Esophagus squamous epithelium (tissue), 5 donors: ENCODE measurements at regions not wholly inside any gene's neighbourhood (a gene's known extent, or its start where the extent isn't known, plus 50 kb on each side); places are given as distances from the start of the nearest gene placed in this dataset.

Source experiments
- DNase-seq: peaks from one replicate; lab custom pipeline; 2025; lab: John Stamatoyannopoulos, UW
- H3K27ac ChIP-seq, 4 donors: fragments of 200-600 bp; sonication (generic); one replicate each; pipeline ENCODE4 v1.5.1; 2016 to 2019; ENCODE audit warnings: mild to moderate bottlenecking in 1 of 4
- H3K27me3 ChIP-seq, 4 donors: fragments of 200-600 bp; sonication (generic); 1 replicate in 3 of 4; 2 replicates in 1 of 4; pipeline versions ENCODE4 v1.5.1 to v1.6.0; 2017 to 2021; ENCODE audit warnings: antibody characterized with exemption in 1 of 4
- H3K36me3 ChIP-seq, 3 donors: fragments of 200-600 bp; sonication (generic); one replicate each; pipeline ENCODE4 v1.5.1; 2016 to 2019
- H3K4me1 ChIP-seq, 3 donors: fragments of 200-600 bp; sonication (generic); one replicate each; pipeline ENCODE4 v1.5.1; 2017 to 2019
- H3K4me3 ChIP-seq, 4 donors: fragments of 200-600 bp; sonication (generic); 1 replicate in 3 of 4; 2 replicates in 1 of 4; pipeline ENCODE4 v1.5.1; 2016 to 2019; ENCODE audit warnings: mild to moderate bottlenecking in 2 of 4, moderate library complexity in 1 of 4
- H3K9me3 ChIP-seq, 3 donors: fragments of 200-600 bp; sonication (generic); one replicate each; pipeline ENCODE4 v1.5.1; 2016 to 2019
- POLR2A ChIP-seq, 4 donors: fragments of 450-650 bp; IDR thresholded peaks; one replicate each; pipeline ENCODE4 v1.6.1; 2017; ENCODE audit warnings: antibody characterized with exemption in 4 of 4, mild to moderate bottlenecking in 4 of 4, moderate library complexity in 3 of 4
- WGBS, 2 donors: methylation state at CpG; one replicate each; pipeline ENCODE4 v1.1.5; 2018; 5-methylcytosine and 5-hydroxymethylcytosine counted together
- intact Hi-C: fragments of 100-400 bp; cut with DNase I; formaldehyde crosslinking; loops from one replicate; pipeline ENCODE4 v1.15.0; 2022
- TF ChIP-seq, protein P1 (sequence below), 6 experiments: fragments of 450-650 bp in 4 of 6; fragments of 200-600 bp in 2 of 6; sonication (generic) in 2 of 6; IDR thresholded peaks; one replicate each; pipeline ENCODE4 v1.5.1; 2016 to 2019; ENCODE audit warnings: antibody characterized with exemption in 6 of 6, mild to moderate bottlenecking in 4 of 6, moderate library complexity in 4 of 6
- donor health status: DM: yes; HTN: yes; CAD: no.

DNA sequence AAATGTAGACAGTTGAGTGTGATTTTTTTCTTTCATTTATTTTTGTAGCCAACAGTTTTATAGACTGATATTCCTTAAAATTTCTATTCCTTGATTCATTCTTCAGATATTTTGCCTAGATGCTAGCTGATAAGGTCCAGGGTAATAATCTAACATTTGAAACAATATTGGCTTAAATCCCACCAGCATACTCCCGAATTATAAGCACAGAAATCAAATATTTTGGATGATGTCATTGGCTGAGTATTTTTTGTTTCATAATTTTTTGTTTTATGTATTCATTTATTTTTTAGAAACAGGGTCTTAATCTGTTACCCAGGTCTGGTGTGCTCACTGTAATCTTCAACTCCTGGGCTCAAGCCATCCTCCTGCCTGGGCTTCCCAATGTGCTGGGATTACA lies 88.4 kb downstream of the ISL1 start:
- Histone ChIP-seq H3K4me1 (no peaks in the 10 kb centered on the region), H3K4me3 (no peak overlapping the region), H3K9me3 (no peaks in the 10 kb centered on the region), H3K27me3 (no peaks in the 10 kb centered on the region), H3K27ac (no peak overlapping the region), H3K36me3 (no peaks in the 10 kb centered on the region)
- no peak for DNase-seq
- 28% methylated on average over 1 of the region's 1 CpG for WGBS, 2 donors
- intact Hi-C loops = no loop called here
- no peak for TF ChIP-seq POLR2A (IDR thresholded peaks at IDR 0.05)
- TF ChIP-seq, protein P1, sequence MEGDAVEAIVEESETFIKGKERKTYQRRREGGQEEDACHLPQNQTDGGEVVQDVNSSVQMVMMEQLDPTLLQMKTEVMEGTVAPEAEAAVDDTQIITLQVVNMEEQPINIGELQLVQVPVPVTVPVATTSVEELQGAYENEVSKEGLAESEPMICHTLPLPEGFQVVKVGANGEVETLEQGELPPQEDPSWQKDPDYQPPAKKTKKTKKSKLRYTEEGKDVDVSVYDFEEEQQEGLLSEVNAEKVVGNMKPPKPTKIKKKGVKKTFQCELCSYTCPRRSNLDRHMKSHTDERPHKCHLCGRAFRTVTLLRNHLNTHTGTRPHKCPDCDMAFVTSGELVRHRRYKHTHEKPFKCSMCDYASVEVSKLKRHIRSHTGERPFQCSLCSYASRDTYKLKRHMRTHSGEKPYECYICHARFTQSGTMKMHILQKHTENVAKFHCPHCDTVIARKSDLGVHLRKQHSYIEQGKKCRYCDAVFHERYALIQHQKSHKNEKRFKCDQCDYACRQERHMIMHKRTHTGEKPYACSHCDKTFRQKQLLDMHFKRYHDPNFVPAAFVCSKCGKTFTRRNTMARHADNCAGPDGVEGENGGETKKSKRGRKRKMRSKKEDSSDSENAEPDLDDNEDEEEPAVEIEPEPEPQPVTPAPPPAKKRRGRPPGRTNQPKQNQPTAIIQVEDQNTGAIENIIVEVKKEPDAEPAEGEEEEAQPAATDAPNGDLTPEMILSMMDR (IDR thresholded peaks at IDR 0.05) = no peak

DNA sequence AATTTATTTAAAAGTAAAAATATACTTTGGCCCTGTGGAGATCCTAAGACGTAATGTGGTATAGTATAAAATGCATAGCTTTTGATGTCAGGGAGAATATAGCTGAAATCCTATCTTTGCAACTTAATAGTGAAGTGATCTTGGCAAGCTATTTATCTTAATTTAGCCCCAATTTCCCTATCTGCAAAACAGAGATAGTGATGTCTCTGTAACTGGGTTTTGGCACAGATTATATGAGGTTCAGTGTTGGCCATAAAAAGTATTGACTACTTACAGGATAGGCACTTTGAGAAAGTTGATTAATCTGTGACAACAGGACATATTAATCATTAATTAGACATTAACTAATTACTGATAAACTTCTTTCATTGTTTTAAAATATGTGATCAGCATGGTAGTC lies 89.2 kb downstream of the ISL1 start:
- TF ChIP-seq, protein P1 (IDR thresholded peaks at IDR 0.05) = no peak
- no peak for TF ChIP-seq POLR2A (IDR thresholded peaks at IDR 0.05)
- WGBS, 2 donors = 78 to 82% methylated on average over 1 of the region's 1 CpG
- DNase-seq = no peak
- Histone ChIP-seq H3K27me3 (no peaks in the 10 kb centered on the region), H3K4me1 (no peaks in the 10 kb centered on the region), H3K27ac (no peak overlapping the region), H3K9me3 (no peaks in the 10 kb centered on the region), H3K36me3 (no peaks in the 10 kb centered on the region), H3K4me3 (no peak overlapping the region)
- intact Hi-C loops = no loop called here

DNA sequence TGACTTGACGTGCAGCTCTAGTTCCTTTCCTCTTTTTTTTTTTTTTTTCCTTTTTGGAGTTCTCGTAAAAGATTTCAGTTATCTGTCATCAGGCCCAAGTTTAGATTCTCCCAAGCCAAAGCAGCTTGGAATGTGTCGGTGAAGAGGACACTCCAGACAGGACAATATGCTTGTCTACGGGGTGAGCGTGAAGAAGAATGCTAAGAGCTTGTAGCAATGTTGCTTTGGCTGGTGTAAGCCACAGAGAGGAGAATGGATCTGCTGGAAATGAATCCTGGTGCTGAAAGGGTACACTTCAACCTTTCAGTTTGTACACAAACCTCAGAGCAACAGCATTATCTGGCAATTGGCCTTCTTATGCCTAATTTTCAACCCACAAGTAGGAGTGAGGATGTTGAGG lies 92.4 kb downstream of the ISL1 start:
- Histone ChIP-seq H3K36me3 (no peaks in the 10 kb centered on the region), H3K27me3 (no peaks in the 10 kb centered on the region), H3K4me1 (no peaks in the 10 kb centered on the region), H3K27ac (no peak overlapping the region), H3K9me3 (no peaks in the 10 kb centered on the region), H3K4me3 (no peak overlapping the region)
- DNase-seq = no peak
- intact Hi-C loops = no loop called here
- TF ChIP-seq, protein P1 (IDR thresholded peaks at IDR 0.05) = no peak
- no peak for TF ChIP-seq POLR2A (IDR thresholded peaks at IDR 0.05)
- 75 to 77% methylated on average over 5 of the region's 5 CpGs for WGBS, 2 donors

DNA sequence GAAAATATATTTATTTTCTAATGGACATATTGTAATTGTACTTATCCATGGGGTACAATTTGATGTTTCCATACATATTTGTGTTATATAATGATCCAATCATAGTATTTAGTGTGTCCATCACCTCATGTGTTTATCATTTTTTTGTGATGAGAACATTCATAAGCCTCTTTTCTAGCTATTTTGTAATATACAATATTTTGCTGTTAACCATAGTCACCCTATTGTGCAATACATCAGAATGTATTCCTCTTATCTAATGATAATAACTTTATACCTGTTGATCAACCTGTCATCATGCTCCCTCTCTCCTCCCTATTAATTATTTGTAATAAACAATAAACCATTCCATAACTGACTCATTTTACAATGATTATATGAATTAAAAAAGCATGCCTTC lies 93.2 kb downstream of the ISL1 start:
- Histone ChIP-seq H3K27ac (no peak overlapping the region), H3K27me3 (no peaks in the 10 kb centered on the region), H3K9me3 (no peaks in the 10 kb centered on the region), H3K4me3 (no peak overlapping the region), H3K36me3 (no peaks in the 10 kb centered on the region), H3K4me1 (no peaks in the 10 kb centered on the region)
- DNase-seq = no peak
- intact Hi-C loops = no loop called here
- TF ChIP-seq, protein P1 (IDR thresholded peaks at IDR 0.05) = no peak
- no peak for TF ChIP-seq POLR2A (IDR thresholded peaks at IDR 0.05)

DNA sequence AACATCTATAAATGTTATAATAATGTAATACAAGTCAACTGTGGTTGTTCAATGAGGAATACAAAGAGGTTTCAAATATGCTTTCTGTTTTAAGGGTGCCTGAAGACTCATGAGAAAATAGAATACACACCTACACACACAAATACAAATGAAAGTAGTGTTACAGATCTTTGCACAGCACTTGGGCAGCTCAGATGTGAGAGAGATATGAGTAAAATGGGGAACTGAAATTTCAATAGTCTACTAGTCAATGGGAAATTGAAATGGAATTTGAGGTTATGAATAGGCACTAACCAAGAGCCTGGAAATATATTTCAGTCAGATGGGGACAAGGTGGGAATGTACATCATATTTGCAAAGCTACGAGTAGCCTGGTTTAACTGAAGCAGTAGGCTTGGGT lies 96.6 kb downstream of the ISL1 start:
- intact Hi-C loops = no loop called here
- Histone ChIP-seq H3K9me3 (no peaks in the 10 kb centered on the region), H3K27me3 (no peaks in the 10 kb centered on the region), H3K36me3 (no peaks in the 10 kb centered on the region), H3K27ac (no peak overlapping the region), H3K4me1 (no peaks in the 10 kb centered on the region), H3K4me3 (no peak overlapping the region)
- WGBS, 2 donors = 79 to 87% methylated on average over 1 of the region's 1 CpG
- no peak for TF ChIP-seq POLR2A (IDR thresholded peaks at IDR 0.05)
- TF ChIP-seq, protein P1 (IDR thresholded peaks at IDR 0.05) = no peak
- DNase-seq = no peak
